HG02678 (cell line): ENCODE measurements at regions not wholly inside any gene's neighbourhood (a gene's known extent, or its start where the extent isn't known, plus 50 kb on each side); places are given as distances from the start of the nearest gene placed in this dataset.

Source experiments
- ATAC-seq: cut with Tn5 transposase; IDR thresholded peaks from one replicate; pipeline ENCODE4 v1.9.1; 2021; ENCODE audit warnings: mild to moderate bottlenecking, moderate library complexity; ENCODE audit not compliant: unreplicated experiment

DNA sequence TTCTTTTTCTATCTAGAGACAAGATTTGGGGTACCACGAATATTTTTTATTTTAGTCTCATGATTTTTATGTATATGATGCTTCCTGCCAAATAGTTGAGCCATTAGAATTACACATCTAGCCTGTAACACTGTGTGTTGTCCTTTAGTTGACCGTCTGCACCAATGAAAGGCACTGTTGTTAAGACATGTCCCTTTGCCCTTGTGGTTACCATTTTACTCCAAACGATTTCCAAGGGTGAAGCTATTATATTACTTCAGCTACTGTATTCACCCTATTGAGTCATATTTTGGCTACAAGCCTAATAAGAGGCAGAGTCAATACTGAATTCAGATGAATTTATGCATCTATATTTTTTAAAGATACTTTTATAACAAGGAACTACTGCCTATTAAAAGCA is 207.6 kb downstream of the CETN3 start:
- no peak for ATAC-seq

DNA sequence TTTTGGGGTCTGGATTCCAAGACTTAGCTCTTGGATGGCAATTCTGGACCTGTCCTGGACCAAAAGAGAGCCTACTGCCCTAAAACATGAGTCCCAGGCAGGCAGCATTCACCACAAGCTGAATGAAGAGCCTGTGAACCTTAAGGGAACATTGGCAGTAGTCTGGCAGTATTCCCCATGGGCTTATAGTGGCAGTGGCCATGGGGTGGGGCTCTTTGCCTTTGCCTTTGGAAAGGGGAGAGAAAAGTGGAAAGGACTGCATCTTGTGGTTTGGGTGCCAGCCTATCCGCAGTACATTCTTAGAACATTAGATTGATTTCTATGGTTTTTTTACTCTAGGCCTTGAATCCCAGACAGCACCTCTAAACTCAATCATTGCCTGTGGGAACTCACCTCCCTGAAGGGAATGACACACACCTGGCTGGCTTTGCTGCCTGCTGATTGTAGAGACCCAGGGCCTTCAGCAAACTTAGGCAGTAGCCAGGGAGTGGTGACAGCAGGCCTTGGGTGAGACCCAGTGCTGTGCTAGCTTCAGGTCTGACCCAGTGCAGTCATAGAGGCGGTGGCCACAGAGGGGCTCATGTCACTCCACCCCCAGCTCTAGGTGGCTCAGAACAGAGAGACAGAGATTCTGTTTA is 216.3 kb downstream of the CETN3 start:
- no peak for ATAC-seq

- ATAC-seq = no peak
Observed at GRCh38 chr5:90191352-90192045, 218.1 kb downstream of the CETN3 start.

DNA sequence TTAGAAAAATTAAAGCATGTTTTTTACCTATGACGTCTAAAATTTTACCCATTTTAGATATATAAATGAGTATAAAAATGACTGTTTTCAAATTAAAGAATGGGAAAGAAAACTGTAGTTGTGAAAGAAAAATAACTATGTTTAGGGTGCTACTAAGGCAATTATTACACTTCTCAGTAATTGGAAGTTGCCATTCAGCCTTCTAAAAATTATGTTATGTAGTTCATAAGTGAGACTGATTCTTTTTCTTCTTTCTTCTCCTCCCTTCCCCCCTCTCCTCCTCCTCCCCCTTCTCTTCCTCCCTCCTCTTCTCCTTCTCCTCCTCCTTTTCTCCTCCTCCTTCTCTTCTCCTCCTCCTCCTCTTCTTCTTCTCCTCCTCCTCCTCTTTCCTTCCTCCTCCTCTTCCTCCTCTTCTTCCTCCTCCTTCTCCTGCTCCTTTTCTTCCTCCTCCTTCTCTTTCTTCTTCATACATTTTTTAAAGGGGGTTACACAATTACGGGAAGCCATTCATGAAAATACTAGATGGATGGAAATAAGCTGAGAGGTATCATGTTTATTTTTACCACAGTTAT is 223.6 kb downstream of the CETN3 start:
- no peak for ATAC-seq

- no peak for ATAC-seq
Observed at GRCh38 chr5:90184764-90185163, 224.8 kb downstream of the CETN3 start.

- ATAC-seq = no peak
Observed at GRCh38 chr5:90182726-90183125, 226.8 kb downstream of the CETN3 start.

DNA sequence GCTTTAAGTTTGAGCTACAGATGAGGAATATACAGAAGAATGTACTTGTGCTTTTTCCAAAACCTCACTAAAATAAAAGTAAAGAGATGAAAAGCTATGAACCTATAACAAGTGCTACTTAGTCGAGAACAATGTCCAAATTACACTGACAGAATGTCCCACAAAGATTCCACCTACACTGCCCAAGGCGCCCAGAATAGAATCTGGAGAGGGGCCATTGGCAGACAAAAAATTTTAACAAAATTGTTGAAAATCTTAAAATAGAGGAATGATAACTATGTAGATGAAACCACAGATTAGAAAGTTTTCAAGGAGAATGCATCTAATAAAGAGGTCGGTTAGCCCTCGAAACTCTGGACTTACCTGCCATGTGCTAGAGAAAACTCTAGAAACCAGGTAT is 235.3 kb downstream of the CETN3 start:
- ATAC-seq = no peak

- ATAC-seq = no peak
Observed at GRCh38 chr5:90173299-90174030, 236.1 kb downstream of the CETN3 start.

DNA sequence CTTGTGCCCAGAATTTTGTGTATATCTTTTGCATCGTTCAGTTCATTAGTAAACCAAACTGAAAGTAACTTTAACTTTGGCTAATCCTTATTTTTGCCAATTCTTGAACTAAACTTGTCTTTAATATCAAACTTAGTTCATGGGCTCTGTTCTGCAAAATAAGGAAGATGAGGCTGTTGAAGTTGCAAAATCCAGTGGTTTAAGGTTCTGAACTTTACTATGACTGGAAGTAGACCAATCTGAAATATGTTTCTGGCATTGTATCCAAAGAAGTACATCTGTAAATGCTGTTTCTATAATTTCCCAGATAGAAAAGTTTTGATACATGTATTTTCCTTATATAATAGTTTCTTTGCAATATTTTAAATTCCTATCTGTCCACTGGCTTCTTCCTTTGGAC is 238.1 kb downstream of the CETN3 start:
- ATAC-seq = no peak

GRCh38 chr5:90170261-90170660 is 239.3 kb downstream of the CETN3 start:
- ATAC-seq = no peak

DNA sequence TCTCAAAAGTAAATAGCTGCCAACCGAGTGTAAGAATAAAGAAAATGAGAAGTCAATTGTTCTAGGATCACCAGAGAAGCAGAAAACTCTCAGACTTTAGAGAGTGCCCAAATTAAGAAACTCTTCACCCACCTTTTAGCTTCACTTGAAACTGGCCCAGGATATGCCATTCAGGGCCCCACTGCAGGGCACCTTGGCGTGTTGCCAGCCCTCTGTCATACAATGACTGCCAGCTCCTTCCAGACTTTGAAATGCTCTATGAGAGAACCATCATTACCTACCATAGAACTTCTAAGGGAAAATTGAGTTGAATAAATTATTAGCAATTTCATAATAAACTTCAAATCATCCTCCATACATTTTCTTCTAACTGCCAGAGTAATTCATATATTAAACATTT is 240.5 kb downstream of the CETN3 start:
- ATAC-seq = no peak

GRCh38 chr5:90168399-90168798 is 241.2 kb downstream of the CETN3 start:
- no peak for ATAC-seq

- ATAC-seq = no peak
Observed at GRCh38 chr5:90166816-90167215, 242.7 kb downstream of the CETN3 start.

DNA sequence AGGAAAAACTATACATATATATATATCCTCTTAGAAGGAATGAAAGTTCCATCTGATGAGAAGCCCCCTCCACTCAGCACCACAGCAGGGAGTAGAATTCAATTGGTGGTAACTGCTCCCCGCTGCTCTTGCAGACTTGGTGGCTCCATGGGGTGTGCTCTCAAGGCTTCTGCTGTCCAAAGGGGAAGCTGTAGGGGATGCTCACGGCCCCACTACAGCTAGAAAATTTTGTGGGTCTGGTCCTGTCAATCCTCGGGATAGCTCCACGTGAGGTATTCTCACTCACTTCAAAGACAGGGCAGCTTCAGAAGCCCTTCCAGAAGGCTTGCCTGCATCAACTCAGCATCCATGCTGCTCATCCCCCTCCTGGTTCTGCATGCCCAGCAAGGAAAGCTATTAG is 247.2 kb downstream of the CETN3 start:
- ATAC-seq = no peak

GRCh38 chr5:90161414-90161813 is 248.1 kb downstream of the CETN3 start:
- peak; percentile 72 for ATAC-seq

DNA sequence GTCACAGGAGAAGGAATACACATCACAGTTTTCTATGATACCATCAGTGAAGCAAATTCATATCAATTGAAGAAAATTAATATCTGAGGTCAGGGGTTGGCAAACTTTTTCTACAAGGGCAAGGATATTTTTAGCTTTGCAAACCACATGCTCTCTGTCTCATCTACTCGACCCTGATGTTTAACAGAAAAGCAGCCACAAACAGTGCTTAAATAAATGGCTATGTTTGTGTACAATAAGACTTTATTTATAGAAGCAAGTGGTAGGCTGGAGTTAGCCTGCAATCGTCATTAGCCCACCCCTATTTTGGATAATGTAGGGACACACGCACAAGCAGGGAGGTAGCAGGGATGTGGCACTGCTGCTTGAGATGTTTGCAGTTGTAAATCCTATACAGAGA is 251.4 kb downstream of the CETN3 start:
- no peak for ATAC-seq

GRCh38 chr5:90153031-90153430 is 256.5 kb downstream of the CETN3 start:
- no peak for ATAC-seq

GRCh38 chr5:90144625-90145327 is 264.8 kb downstream of the CETN3 start:
- ATAC-seq = no peak

- no peak for ATAC-seq
Observed at GRCh38 chr5:90142541-90142940, 267.0 kb downstream of the CETN3 start.

DNA sequence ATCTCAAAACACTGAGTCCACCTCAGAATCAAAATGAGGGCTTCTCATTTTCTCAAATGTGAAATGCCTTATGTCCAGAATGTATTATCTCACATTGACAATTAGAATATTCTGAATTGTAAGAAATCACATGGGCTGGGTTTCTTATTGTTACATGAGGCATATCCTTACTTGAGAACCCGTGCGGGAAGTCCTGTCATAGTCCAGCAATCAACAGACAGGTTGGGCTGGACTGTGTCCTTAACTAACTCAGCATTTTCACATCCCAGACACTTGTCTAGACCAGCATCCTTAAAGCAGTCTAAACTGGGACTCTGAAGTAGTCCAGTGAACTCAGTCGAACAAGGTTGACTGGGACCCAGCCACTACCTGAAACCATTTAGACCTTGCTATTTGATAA is 267.6 kb downstream of the CETN3 start:
- ATAC-seq = no peak

GRCh38 chr5:90136952-90137528 is 272.5 kb downstream of the CETN3 start:
- no peak for ATAC-seq
